Endodermal cell (in vitro differentiated cells): ENCODE measurements at regions not wholly inside any gene's neighbourhood (a gene's known extent, or its start where the extent isn't known, plus 50 kb on each side); places are given as distances from the start of the nearest gene placed in this dataset.

Source experiments
- DNase-seq: peaks from one replicate; pipeline ENCODE4 v3.0.0-alpha.2; 2017
- H3K27ac ChIP-seq: 2 replicates; pipeline ENCODE4 v1.5.1; 2013; ENCODE audit warnings: mild to moderate bottlenecking, low read depth, low read length, moderate library complexity
- H3K27me3 ChIP-seq: 2 replicates; pipeline ENCODE4 v1.6.1; 2013; ENCODE audit warnings: mild to moderate bottlenecking, low read length, moderate library complexity; ENCODE audit not compliant: insufficient read depth, control insufficient read depth, poor library complexity, severe bottlenecking
- H3K36me3 ChIP-seq: 2 replicates; pipeline ENCODE4 v1.7.0; 2013; ENCODE audit warnings: mild to moderate bottlenecking, low read length, moderate library complexity; ENCODE audit not compliant: control insufficient read depth, insufficient read depth
- H3K4me1 ChIP-seq: one replicate; pipeline ENCODE4 v1.7.0; 2013; ENCODE audit warnings: low read length; ENCODE audit not compliant: control insufficient read depth, insufficient read depth
- H3K4me3 ChIP-seq: 2 replicates; pipeline ENCODE4 v1.5.1; 2013; ENCODE audit warnings: mild to moderate bottlenecking, low read length, moderate library complexity
- H3K9ac ChIP-seq: 2 replicates; pipeline ENCODE4 v1.6.1; 2013; ENCODE audit warnings: mild to moderate bottlenecking, low read length, moderate library complexity; ENCODE audit not compliant: poor library complexity, severe bottlenecking; ENCODE audit errors: extremely low read depth
- H3K9me3 ChIP-seq: 2 replicates; pipeline ENCODE4 v1.6.1; 2013; ENCODE audit warnings: mild to moderate bottlenecking, low read length, moderate library complexity; ENCODE audit not compliant: control insufficient read depth
- H3K27ac Mint-ChIP-seq: 2 replicates; pipeline ENCODE4 v1.8.0; 2020; ENCODE audit warnings: mixed read lengths
- H3K27me3 Mint-ChIP-seq: 2 replicates; pipeline ENCODE4 v1.8.0; 2021; ENCODE audit warnings: mild to moderate bottlenecking, mixed read lengths; ENCODE audit not compliant: insufficient read depth
- H3K36me3 Mint-ChIP-seq: 2 replicates; pipeline ENCODE4 v1.8.0; 2020; ENCODE audit warnings: low read depth, mixed read lengths
- H3K4me1 Mint-ChIP-seq: 2 replicates; pipeline ENCODE4 v1.8.0; 2020; ENCODE audit warnings: mixed read lengths
- H3K4me3 Mint-ChIP-seq: 2 replicates; pipeline ENCODE4 v1.8.0; 2020; ENCODE audit warnings: mild to moderate bottlenecking, moderate library complexity, mixed read lengths
- H3K9me3 Mint-ChIP-seq: 2 replicates; pipeline ENCODE4 v1.8.0; 2020; ENCODE audit warnings: mild to moderate bottlenecking, mixed read lengths
- CTCF ChIP-seq: fragments of 200-600 bp; sonication (generic); conservative IDR thresholded peaks from 2 replicates; pipeline ENCODE4 v1.5.0; 2021; ENCODE audit warnings: antibody characterized with exemption, mild to moderate bottlenecking
- WGBS, 2 experiments: methylation state at CpG; one replicate each; pipeline versions ENCODE4 v1.1.5 to v1.1.7; 2013; ENCODE audit warnings: missing lambda C conversion rate in 2 of 2, mixed read lengths in 1 of 2; ENCODE audit not compliant: insufficient coverage in 1 of 2, insufficient read length in 1 of 2; 5-methylcytosine and 5-hydroxymethylcytosine counted together

- Histone ChIP-seq H3K4me1 (peaks cover 7% of the 10 kb centered on the region), H3K36me3 (no peaks in the 10 kb centered on the region), H3K27ac (no peak overlapping the region), H3K9me3 (no peaks in the 10 kb centered on the region), H3K4me3 (no peak overlapping the region), H3K9ac (no peak overlapping the region), H3K27me3 (no peaks in the 10 kb centered on the region)
- H3K4me3 Mint-ChIP-seq: no peak overlapping the region
- H3K4me1 Mint-ChIP-seq: peaks cover 19% of the 10 kb centered on the region
- WGBS, 2 experiments: 86 to 92% methylated on average over 8 to 13 of the region's 13 CpGs
- DNase-seq: peak; percentile 60
- H3K36me3 Mint-ChIP-seq: no peaks in the 10 kb centered on the region
- TF ChIP-seq CTCF: no peak
- H3K27ac Mint-ChIP-seq: no peak overlapping the region
- H3K27me3 Mint-ChIP-seq: peaks cover 2% of the 10 kb centered on the region
- H3K9me3 Mint-ChIP-seq: no peaks in the 10 kb centered on the region
Observed at GRCh38 chr17:74149597-74150427, 53.7 kb upstream of the RPL38 start.

- Histone ChIP-seq H3K4me1 (peaks cover 7% of the 10 kb centered on the region), H3K27me3 (no peaks in the 10 kb centered on the region), H3K9me3 (no peaks in the 10 kb centered on the region), H3K27ac (no peak overlapping the region), H3K9ac (no peak overlapping the region), H3K4me3 (no peak overlapping the region), H3K36me3 (no peaks in the 10 kb centered on the region)
- no peak overlapping the region for H3K27ac Mint-ChIP-seq
- no peak for TF ChIP-seq CTCF
- peaks cover 2% of the 10 kb centered on the region for H3K27me3 Mint-ChIP-seq
- H3K36me3 Mint-ChIP-seq: no peaks in the 10 kb centered on the region
- WGBS, 2 experiments: 83 to 90% methylated on average over 9 to 14 of the region's 14 CpGs
- H3K4me1 Mint-ChIP-seq: peaks cover 18% of the 10 kb centered on the region
- no peak overlapping the region for H3K4me3 Mint-ChIP-seq
- H3K9me3 Mint-ChIP-seq: no peaks in the 10 kb centered on the region
- DNase-seq: no peak
Observed at GRCh38 chr17:74150428-74151025, 53.0 kb upstream of the RPL38 start.

- H3K4me3 ChIP-seq: no peak overlapping the region
- no peak overlapping the region for H3K4me3 Mint-ChIP-seq
- no peaks in the 10 kb centered on the region for H3K36me3 Mint-ChIP-seq
- H3K4me1 ChIP-seq: peaks cover 7% of the 10 kb centered on the region
- H3K27me3 Mint-ChIP-seq: peaks cover 4% of the 10 kb centered on the region
- no peaks in the 10 kb centered on the region for H3K36me3 ChIP-seq
- TF ChIP-seq CTCF: no peak
- WGBS, 2 experiments: 94% methylated on average over 14 to 18 of the region's 18 CpGs
- no peaks in the 10 kb centered on the region for H3K27me3 ChIP-seq
- no peak overlapping the region for H3K27ac ChIP-seq
- H3K9ac ChIP-seq: no peak overlapping the region
- DNase-seq: peak; percentile 44
- peaks cover 3% of the 10 kb centered on the region for H3K9me3 ChIP-seq
- peaks cover under 1% of the 10 kb centered on the region for H3K9me3 Mint-ChIP-seq
- peaks cover 18% of the 10 kb centered on the region for H3K4me1 Mint-ChIP-seq
- H3K27ac Mint-ChIP-seq: no peak overlapping the region
Observed at GRCh38 chr17:74151551-74152315, 51.7 kb upstream of the RPL38 start.
